A673 (cell line): ENCODE measurements at regions not wholly inside any gene's neighbourhood (a gene's known extent, or its start where the extent isn't known, plus 50 kb on each side); places are given as distances from the start of the nearest gene placed in this dataset.

Experiments used
- BruUV-seq: library from RNA; stranded (reverse); fragments of 400-500 nt; replicated peaks from 2 replicates; lab custom pipeline; 2021; lab: Mats Ljungman, UMichigan
- CTCF ChIA-PET: fragments of 300-600 bp; sonication (Branson Sonifier 250); formaldehyde crosslinking; loops from one replicate; lab custom pipeline; 2022; ENCODE audit warnings: antibody characterized with exemption; lab: Charles Lee
- POLR2A ChIA-PET: fragments of 300-600 bp; sonication (Branson Sonifier 250); formaldehyde crosslinking; loops from one replicate; lab custom pipeline; 2022; ENCODE audit warnings: antibody characterized with exemption; ENCODE audit not compliant: low non-redundant PET; lab: Charles Lee
- DNase-seq: peaks from one replicate; pipeline ENCODE4 v3.0.0-alpha.2; 2015; ENCODE audit warnings: low spot score
- H3K27ac ChIP-seq: fragments of 200-600 bp; sonication (generic); 2 replicates; pipeline ENCODE4 v1.5.1; 2016; ENCODE audit warnings: mixed run types, low read depth, mild to moderate bottlenecking, mixed read lengths, antibody characterized with exemption, low read length; ENCODE audit not compliant: poor library complexity, severe bottlenecking
- H3K27me3 ChIP-seq: fragments of 200-600 bp; sonication (generic); replicated peaks from 2 replicates; pipeline ENCODE4 v1.6.1; 2017; ENCODE audit warnings: mixed run types, low read depth, mild to moderate bottlenecking, mixed read lengths, antibody characterized with exemption, low read length; ENCODE audit not compliant: insufficient read depth, poor library complexity
- H3K36me3 ChIP-seq: fragments of 200-600 bp; sonication (generic); 2 replicates; pipeline ENCODE4 v1.6.1; 2016; ENCODE audit warnings: mixed run types, mild to moderate bottlenecking, mixed read lengths, antibody characterized with exemption, low read length; ENCODE audit not compliant: insufficient read depth, poor library complexity, severe bottlenecking
- H3K4me1 ChIP-seq: fragments of 200-600 bp; sonication (generic); 2 replicates; pipeline ENCODE4 v1.6.1; 2017; ENCODE audit warnings: mixed run types, mild to moderate bottlenecking, mixed read lengths, antibody characterized with exemption, low read length; ENCODE audit not compliant: insufficient read depth, poor library complexity, severe bottlenecking
- H3K4me3 ChIP-seq: fragments of 200-600 bp; sonication (generic); 2 replicates; pipeline ENCODE4 v1.5.1; 2016; ENCODE audit warnings: low read depth, mixed run types, mild to moderate bottlenecking, mixed read lengths, low read length; ENCODE audit not compliant: poor library complexity, severe bottlenecking
- H3K9me3 ChIP-seq: fragments of 200-600 bp; sonication (generic); 2 replicates; pipeline ENCODE4 v1.6.1; 2016; ENCODE audit warnings: mixed run types, low read depth, mild to moderate bottlenecking, mixed read lengths, antibody characterized with exemption, low read length; ENCODE audit not compliant: poor library complexity, severe bottlenecking
- CTCF ChIP-seq: fragments of 300-800, 200-600 bp; sonication (generic); conservative IDR thresholded peaks from 2 replicates; pipeline ENCODE4 v1.5.1; 2017; ENCODE audit warnings: low read depth, mild to moderate bottlenecking, antibody characterized with exemption, low read length, moderate library complexity, mixed read lengths
- EZH2 ChIP-seq: fragments of 200-600 bp; sonication (generic); IDR thresholded peaks from 2 replicates; pipeline ENCODE4 v1.6.1; 2017; ENCODE audit warnings: borderline replicate concordance, low read depth, mild to moderate bottlenecking, mixed read lengths, antibody characterized with exemption, low read length; ENCODE audit not compliant: poor library complexity, severe bottlenecking
- intact Hi-C: fragments of 100-400 bp; cut with micrococcal nuclease; formaldehyde crosslinking; loops from one replicate; pipeline ENCODE4 v1.10.0; 2022; ENCODE audit not compliant: unreplicated experiment

GRCh38 chr15:86014016-86014415, 65.7 kb upstream of the AGBL1 start:
- Histone ChIP-seq H3K27me3 (no peaks in the 10 kb centered on the region), H3K27ac (no peak overlapping the region), H3K4me1 (no peaks in the 10 kb centered on the region), H3K4me3 (no peak overlapping the region), H3K36me3 (no peaks in the 10 kb centered on the region), H3K9me3 (no peaks in the 10 kb centered on the region)
- intact Hi-C loops: no loop called here
- no peak for DNase-seq
- ChIA-PET POLR2A (no interaction called here), CTCF (no interaction called here)
- no peak for TF ChIP-seq CTCF
- no peak for TF ChIP-seq EZH2
- BruUV-seq: no TSS peak

GRCh38 chr15:86016750-86017149, 62.9 kb upstream of the AGBL1 start:
- DNase-seq: peak; percentile 6
- CTCF ChIA-PET: no interaction called here

GRCh38 chr15:86018679-86019078, 61.0 kb upstream of the AGBL1 start:
- no peak overlapping the region for H3K4me3 ChIP-seq
- H3K4me1 ChIP-seq: no peaks in the 10 kb centered on the region
- no peak for DNase-seq
- H3K9me3 ChIP-seq: no peaks in the 10 kb centered on the region
- no peak overlapping the region for H3K27ac ChIP-seq
- TF ChIP-seq CTCF (no peak), EZH2 (no peak)
- no peaks in the 10 kb centered on the region for H3K36me3 ChIP-seq
- intact Hi-C loops: no loop called here
- no TSS peak for BruUV-seq
- peaks cover 3% of the 10 kb centered on the region for H3K27me3 ChIP-seq
- ChIA-PET CTCF (no interaction called here), POLR2A (no interaction called here)

More at GRCh38 chr15:86016750-86017149, 62.9 kb upstream of the AGBL1 start:
- H3K4me3 ChIP-seq: no peak overlapping the region
- no peaks in the 10 kb centered on the region for H3K9me3 ChIP-seq
- H3K4me1 ChIP-seq: no peaks in the 10 kb centered on the region
- POLR2A ChIA-PET: no interaction called here
- no peak overlapping the region for H3K27ac ChIP-seq
- H3K36me3 ChIP-seq: no peaks in the 10 kb centered on the region
- no TSS peak for BruUV-seq
- intact Hi-C loops: no loop called here
- H3K27me3 ChIP-seq: peaks cover 3% of the 10 kb centered on the region
- TF ChIP-seq CTCF (no peak), EZH2 (no peak)
